ENCODE measurements at regions not wholly inside any gene's neighbourhood (a gene's known extent, or its start where the extent isn't known, plus 50 kb on each side); places are given as distances from the start of the nearest gene placed in this dataset.
"Not testable (repeated sequence)": the region's sequence is repeated elsewhere in the genome, so short reads cannot be mapped to it uniquely, and the experiment has no call there.

DNA sequence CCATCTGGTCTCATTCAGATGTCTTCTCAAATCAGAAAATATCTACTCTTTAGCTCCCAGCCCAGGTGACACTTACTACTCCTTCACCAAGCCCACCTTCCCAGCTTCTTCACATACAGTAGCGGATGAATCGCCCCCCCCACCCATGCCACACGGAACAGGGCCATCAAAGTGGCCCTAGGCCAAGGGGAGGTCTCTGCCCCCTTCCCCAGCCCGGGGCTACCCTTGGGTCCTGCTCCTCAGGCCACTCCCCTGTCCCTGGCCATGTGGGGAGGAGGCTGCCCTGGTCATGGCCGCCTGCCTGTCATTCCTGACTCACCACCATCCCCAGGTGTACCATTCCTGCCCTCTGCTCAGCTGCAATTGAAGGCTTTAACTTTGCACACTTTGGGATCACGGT lies 142.8 kb downstream of the NECTIN1 start:
- no peak for DNase-seq (ENCODE audit: low spot score)

- no peak for DNase-seq (ENCODE audit: low spot score)
Measured at GRCh38 chr11:119585043-119585781, 143.8 kb downstream of the NECTIN1 start.

DNA sequence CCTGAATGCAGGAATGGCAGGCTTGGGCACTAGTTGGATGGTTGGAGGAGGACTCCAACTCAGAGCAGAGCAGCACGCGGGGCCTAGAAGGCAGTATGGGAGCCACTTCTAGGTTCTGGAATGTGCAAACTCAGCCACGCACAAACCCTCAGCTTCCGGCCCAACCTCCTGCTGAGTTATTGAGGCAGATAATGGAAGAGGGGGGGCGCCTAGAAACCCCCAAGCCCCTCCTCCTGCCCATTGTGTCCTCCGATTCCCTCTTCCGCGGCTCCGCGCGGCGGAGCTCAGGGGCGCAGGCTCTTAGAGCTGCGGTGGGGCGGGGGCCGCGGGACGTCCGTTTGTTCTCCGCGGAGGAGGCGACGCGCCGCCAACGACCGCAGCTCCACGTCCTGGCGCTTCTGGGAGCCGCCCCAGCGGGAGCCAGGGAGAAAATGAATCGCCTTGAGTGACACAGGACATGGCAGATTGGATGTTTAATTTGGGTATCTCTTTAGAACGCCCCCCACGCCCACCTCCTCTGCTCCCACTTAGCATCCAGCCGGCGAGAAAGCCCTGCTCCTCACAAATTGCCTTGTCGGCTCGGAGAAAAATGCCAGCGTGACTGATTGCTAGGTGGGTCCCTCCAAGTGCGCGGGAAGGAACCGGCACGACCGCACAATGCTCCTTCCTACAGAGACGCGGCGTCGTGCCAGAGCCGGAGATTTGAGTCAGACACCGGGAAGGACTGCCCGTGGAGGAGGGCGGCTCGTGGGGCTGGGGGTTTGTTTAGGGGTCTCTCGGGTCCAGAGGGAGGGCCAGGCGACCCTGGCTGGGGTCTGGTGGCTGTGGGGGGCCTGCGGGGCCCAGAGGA lies 144.6 kb downstream of the NECTIN1 start:
- DNase-seq (ENCODE audit: low spot score): peak; percentile 68

DNA sequence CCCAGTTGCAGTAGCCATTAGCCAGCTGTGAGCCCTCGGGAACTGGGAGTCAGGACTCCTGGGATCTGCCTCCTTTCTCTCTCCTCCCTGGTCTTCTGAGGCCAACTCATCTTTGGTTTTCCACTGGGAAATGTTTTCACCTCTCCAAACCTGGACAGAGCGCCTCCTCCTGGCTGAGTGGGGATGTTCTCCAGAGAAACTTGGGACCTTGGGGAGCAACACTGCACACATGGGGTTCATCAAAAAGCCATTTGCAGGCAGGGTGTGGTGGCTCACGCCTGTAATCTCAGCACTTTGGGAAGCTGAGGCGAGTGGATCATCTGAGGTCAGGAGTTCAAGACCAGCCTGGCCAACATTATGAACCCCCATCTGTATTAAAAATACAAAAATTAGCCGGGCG lies 145.4 kb downstream of the NECTIN1 start:
- DNase-seq (ENCODE audit: low spot score): no peak

- DNase-seq (ENCODE audit: low spot score): not testable (repeated sequence)
Measured at GRCh38 chr11:119581396-119581795, 147.6 kb downstream of the NECTIN1 start.

DNA sequence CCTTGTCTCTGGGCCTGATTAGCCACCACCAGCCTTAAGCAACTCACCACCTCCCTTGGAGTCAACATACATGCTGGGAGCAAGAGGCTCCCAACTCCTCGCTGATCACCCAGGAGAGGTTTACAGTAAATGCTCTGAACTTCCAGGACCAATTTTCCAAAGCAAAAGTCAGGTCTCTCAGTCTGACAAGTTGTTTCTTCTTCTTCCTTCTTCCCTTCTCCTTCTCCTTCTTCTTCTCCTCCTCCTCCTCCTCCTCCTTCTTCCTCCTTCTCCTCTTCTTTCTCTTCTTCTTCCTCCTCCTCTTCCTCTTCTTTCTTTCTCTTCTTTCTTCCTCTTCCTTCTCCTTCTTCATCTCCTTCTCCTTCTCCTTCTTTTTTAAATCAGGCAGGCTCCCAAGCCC lies 148.2 kb downstream of the NECTIN1 start:
- DNase-seq (ENCODE audit: low spot score): no peak

- no peak for DNase-seq (ENCODE audit: low spot score)
Measured at GRCh38 chr11:119580081-119580480, 148.9 kb downstream of the NECTIN1 start.

DNA sequence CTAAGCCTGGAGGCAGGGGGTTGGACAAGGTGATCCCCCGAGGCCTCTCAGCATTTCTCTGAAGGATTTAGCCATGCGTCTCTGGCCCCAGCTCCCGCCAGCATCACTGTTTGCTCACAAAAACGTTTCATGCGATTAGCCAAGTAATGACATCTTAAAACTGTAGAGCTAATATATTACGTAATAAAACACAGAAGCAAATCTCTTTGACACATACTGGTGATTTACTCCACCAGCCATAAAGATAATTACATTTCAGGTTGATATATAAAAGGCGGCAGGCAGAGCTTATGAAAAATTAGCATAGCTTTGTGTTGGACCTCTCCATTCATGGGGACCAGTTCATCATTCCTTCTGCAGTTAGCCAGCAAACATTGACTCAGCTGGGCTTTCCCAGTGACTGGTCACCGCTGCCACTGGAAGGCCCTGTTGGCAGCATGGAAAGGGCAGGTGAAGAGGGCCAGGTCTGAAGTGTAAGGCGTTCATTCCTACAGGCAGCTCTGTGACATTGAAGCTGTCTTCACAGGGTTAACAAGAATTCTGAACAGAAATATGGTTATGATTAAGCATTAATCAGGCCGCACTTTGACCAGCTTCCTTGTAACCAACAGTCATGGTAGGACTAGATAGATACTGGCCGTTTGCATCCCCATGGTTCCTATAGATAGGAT lies 150.3 kb downstream of the NECTIN1 start:
- DNase-seq (ENCODE audit: low spot score): no peak

DNA sequence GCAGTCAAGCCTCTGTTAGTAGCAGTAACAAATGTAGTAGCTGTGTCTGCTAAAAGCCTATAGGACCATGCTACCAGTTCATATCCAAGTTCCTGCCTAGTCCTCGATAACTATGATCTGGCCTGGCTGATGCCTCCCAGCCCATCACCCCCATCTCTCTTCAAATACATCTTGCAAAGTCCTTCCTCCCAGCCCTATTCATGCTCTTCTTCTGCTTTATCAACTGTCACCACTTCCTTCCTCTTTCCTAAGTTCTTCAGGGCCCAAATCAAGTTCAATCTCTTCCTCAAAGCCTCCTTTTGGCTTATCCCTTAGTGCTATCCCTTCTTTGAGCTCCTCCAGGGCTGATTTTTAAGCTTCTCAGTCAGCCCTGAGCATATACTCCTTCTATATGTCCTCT lies 150.9 kb upstream of the THY1 start:
- no peak for DNase-seq (ENCODE audit: low spot score)

GRCh38 chr11:119572481-119573424 lies 149.8 kb upstream of the THY1 start:
- no peak for DNase-seq (ENCODE audit: low spot score)

DNA sequence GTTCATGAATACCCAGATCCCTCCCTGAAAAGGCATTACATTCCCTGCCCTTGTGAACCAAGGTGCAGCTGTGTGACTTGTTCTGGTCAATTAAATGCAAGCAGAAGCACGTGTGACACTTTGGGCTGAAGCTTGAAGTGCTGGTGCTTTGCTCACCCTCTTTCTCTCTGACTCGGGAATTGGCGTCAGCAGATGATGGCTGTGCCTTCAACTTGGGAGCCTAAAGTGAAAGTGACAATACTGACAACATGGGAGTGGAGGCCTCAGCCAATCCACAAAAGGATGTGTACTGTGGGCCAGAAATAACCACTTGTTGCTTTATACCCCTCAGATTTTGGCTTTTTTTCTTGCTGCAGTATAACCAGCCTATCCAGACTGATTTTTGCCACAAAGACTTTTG lies 148.3 kb upstream of the THY1 start:
- no peak for DNase-seq (ENCODE audit: low spot score)

DNA sequence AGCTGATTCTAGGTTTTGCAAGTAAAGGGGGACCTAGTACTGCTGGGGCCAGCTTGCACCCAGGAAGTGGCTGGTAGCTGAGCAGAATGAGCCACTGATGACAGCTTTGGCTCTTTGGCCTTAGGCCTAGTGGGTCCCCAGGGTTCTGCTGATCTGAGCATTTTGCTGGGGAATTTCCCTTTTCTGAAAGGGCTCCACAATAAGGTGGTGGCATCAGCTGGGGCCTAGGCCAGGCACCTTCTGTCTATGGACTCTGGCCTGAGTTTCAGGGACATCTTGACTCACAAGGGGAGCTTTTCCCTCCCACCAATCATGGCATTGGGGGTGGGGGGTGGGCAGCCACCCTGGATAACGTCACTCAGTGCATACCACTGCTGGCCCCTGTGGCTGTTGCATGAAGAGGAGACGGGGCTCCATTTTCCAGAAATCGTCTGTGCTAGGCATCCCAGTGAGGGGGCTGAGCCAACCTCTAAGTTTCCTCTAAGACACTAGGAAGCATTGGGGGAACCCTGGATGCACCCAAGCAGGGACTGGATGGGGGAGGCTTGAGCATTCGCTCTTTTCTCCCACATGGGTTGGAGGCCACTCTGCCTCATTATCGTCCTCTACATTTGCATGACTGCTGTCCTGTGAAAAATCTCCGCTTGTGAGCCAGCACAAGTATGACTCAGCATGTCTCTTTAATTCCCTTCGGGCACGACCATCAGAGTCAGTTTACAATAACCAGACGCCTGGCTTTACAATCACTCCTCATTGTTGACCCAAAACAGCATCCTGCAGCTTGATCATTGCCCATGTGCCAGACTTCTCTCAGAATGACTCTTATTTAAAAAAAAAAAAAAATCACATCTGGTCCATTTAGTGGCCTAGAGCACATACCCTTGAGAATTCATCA lies 145.0 kb upstream of the THY1 start:
- DNase-seq (ENCODE audit: low spot score): peak; percentile 77

GRCh38 chr11:119566319-119566718 lies 143.3 kb upstream of the THY1 start:
- DNase-seq (ENCODE audit: low spot score): no peak

DNA sequence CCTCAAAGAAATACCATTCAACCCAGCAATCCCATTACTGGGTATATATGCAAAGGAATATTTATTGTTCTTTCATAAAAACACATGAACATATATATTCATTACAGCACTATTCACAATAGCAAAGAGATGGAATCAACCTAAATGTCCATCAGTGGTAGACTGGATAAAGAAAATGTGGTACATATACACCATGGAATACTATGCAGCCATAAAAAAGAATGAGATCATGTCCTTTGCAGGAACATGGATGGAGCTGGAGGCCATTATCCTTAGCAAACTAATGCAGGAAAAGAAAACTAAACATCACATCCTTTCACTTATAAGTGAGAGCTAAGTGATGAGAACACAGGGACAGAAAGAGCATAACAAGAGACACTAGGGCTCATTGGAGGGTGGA lies 142.7 kb upstream of the THY1 start:
- not testable (repeated sequence) for DNase-seq (ENCODE audit: low spot score)

GRCh38 chr11:119560961-119561360 lies 138.0 kb upstream of the THY1 start:
- DNase-seq (ENCODE audit: low spot score): no peak

- DNase-seq (ENCODE audit: low spot score): no peak
Measured at GRCh38 chr11:119560291-119560690, 137.3 kb upstream of the THY1 start.

- no peak for DNase-seq (ENCODE audit: low spot score)
Measured at GRCh38 chr11:119552106-119552485, 129.1 kb upstream of the THY1 start.

- DNase-seq (ENCODE audit: low spot score): peak; percentile 48
Measured at GRCh38 chr11:119551420-119552105, 128.6 kb upstream of the THY1 start.

- no peak for DNase-seq (ENCODE audit: low spot score)
Measured at GRCh38 chr11:119550053-119550752, 127.2 kb upstream of the THY1 start.

All from AG20443 (cell line).